HL-60 (cell line): ENCODE measurements at regions not wholly inside any gene's neighbourhood (a gene's known extent, or its start where the extent isn't known, plus 50 kb on each side); places are given as distances from the start of the nearest gene placed in this dataset.

Experiments
- DNase-seq, 2 experiments: peaks; one replicate each; pipeline ENCODE4 v3.0.0-alpha.2; 2010 to 2020; ENCODE audit warnings: low read depth in 1 of 2, low spot score in 1 of 2
- H3K27ac ChIP-seq: fragments of 250-450 bp; sonication (Bioruptor Pico); replicated peaks from 2 replicates; pipeline ENCODE4 v1.5.1; 2020; ENCODE audit warnings: mild to moderate bottlenecking, moderate library complexity
- H3K27me3 ChIP-seq: fragments of 250-450 bp; sonication (Bioruptor Pico); 2 replicates; pipeline ENCODE4 v1.5.1; 2021; ENCODE audit warnings: mild to moderate bottlenecking, moderate library complexity; ENCODE audit not compliant: insufficient read depth, poor library complexity, severe bottlenecking
- H3K4me3 ChIP-seq: replicated peaks from 2 replicates; pipeline ENCODE4 v1.5.1; 2011; ENCODE audit warnings: mild to moderate bottlenecking, control low read depth, low read length; ENCODE audit not compliant: insufficient read depth
- CTCF ChIP-seq: IDR thresholded peaks from one replicate; pipeline ENCODE4 v1.5.1; 2011; ENCODE audit warnings: low read length, control low read depth, inconsistent platforms; ENCODE audit not compliant: insufficient read depth
- GABPA ChIP-seq: IDR thresholded peaks from 2 replicates; pipeline ENCODE4 v1.6.1; 2012; ENCODE audit warnings: low read depth
- POLR2AphosphoS5 ChIP-seq: IDR thresholded peaks from 2 replicates; pipeline ENCODE4 v1.6.1; 2012; ENCODE audit warnings: low read depth
- SPI1 ChIP-seq: IDR thresholded peaks from 2 replicates; pipeline ENCODE4 v1.6.1; 2012; ENCODE audit warnings: low read depth, mild to moderate bottlenecking, borderline replicate concordance
- TF ChIP-seq, protein P1 (sequence below): IDR thresholded peaks from 2 replicates; pipeline ENCODE4 v1.6.1; 2012; ENCODE audit warnings: low read depth; ENCODE audit not compliant: insufficient replicate concordance

DNA sequence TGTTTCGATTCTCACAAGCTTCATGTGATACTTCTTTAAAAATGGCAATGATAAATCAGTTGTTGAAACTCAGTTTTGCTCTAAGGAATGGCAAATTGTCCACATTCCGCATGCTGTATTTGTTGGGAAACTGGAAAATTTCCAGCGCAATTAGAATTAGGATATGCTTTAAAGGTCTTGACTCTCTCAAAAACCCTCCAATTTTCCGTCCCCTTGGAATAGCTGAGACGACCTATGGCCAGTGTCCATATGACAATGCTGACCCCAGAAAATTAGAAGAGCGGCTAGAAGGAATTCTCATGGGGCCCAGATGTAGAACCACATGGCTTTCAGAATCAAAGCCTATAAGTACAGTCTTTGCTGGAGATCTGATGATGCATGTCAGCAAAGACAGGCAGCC lies 170.8 kb downstream of the TMEM18 start:
- H3K27ac ChIP-seq: no peak overlapping the region
- DNase-seq: no peak

GRCh38 chr2:505941-506340 lies 171.3 kb downstream of the TMEM18 start:
- DNase-seq: no peak
- TF ChIP-seq POLR2AphosphoS5 (no peak), GABPA (no peak), CTCF (no peak), SPI1 (no peak)
- TF ChIP-seq, protein P1, sequence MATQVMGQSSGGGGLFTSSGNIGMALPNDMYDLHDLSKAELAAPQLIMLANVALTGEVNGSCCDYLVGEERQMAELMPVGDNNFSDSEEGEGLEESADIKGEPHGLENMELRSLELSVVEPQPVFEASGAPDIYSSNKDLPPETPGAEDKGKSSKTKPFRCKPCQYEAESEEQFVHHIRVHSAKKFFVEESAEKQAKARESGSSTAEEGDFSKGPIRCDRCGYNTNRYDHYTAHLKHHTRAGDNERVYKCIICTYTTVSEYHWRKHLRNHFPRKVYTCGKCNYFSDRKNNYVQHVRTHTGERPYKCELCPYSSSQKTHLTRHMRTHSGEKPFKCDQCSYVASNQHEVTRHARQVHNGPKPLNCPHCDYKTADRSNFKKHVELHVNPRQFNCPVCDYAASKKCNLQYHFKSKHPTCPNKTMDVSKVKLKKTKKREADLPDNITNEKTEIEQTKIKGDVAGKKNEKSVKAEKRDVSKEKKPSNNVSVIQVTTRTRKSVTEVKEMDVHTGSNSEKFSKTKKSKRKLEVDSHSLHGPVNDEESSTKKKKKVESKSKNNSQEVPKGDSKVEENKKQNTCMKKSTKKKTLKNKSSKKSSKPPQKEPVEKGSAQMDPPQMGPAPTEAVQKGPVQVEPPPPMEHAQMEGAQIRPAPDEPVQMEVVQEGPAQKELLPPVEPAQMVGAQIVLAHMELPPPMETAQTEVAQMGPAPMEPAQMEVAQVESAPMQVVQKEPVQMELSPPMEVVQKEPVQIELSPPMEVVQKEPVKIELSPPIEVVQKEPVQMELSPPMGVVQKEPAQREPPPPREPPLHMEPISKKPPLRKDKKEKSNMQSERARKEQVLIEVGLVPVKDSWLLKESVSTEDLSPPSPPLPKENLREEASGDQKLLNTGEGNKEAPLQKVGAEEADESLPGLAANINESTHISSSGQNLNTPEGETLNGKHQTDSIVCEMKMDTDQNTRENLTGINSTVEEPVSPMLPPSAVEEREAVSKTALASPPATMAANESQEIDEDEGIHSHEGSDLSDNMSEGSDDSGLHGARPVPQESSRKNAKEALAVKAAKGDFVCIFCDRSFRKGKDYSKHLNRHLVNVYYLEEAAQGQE: no peak
- no peaks in the 10 kb centered on the region for H3K27me3 ChIP-seq
- no peak overlapping the region for H3K4me3 ChIP-seq
- H3K27ac ChIP-seq: no peak overlapping the region

More for the DNA sequence above, 170.8 kb downstream of the TMEM18 start:
- TF ChIP-seq, protein P1: no peak
- no peak for TF ChIP-seq SPI1
- no peak for TF ChIP-seq POLR2AphosphoS5
- TF ChIP-seq CTCF: no peak
- TF ChIP-seq GABPA: no peak
- Histone ChIP-seq H3K4me3 (no peak overlapping the region), H3K27me3 (no peaks in the 10 kb centered on the region)

GRCh38 chr2:503288-503999 lies 173.8 kb downstream of the TMEM18 start:
- Histone ChIP-seq H3K4me3 (no peak overlapping the region), H3K27ac (no peak overlapping the region), H3K27me3 (no peaks in the 10 kb centered on the region)
- DNase-seq: no peak
- TF ChIP-seq SPI1 (no peak), CTCF (no peak), POLR2AphosphoS5 (no peak), GABPA (no peak)
- TF ChIP-seq, protein P1: no peak
